CD4-positive, CD25-positive, alpha-beta regulatory T cell (primary cell): ENCODE measurements at regions not wholly inside any gene's neighbourhood (a gene's known extent, or its start where the extent isn't known, plus 50 kb on each side); places are given as distances from the start of the nearest gene placed in this dataset.

Experiments
- ATAC-seq, 2 donors: fragments of 150-1000 bp; cut with Tn5 transposase; one replicate each; pipeline ENCODE4 v1.10.0; 2021; ENCODE audit warnings: low read depth in 2 of 2, moderate number of reproducible peaks in 2 of 2, moderate library complexity in 1 of 2
- DNase-seq, 3 donors: peaks; one replicate each; pipeline versions ENCODE4 v3.0.0 to v3.0.0-alpha.2; 2012 to 2022; ENCODE audit warnings: mixed read lengths in 1 of 3
- H3K27ac ChIP-seq: one replicate; pipeline ENCODE4 v1.7.0; 2013; ENCODE audit warnings: mild to moderate bottlenecking, low read length; ENCODE audit not compliant: insufficient read depth, poor library complexity, severe bottlenecking
- H3K27me3 ChIP-seq: one replicate; pipeline ENCODE4 v1.7.0; 2013; ENCODE audit warnings: low read length; ENCODE audit not compliant: control insufficient read depth, insufficient read depth
- H3K36me3 ChIP-seq: one replicate; pipeline ENCODE4 v1.7.0; 2013; ENCODE audit warnings: mild to moderate bottlenecking, low read length, moderate library complexity; ENCODE audit not compliant: control insufficient read depth, insufficient read depth
- H3K4me1 ChIP-seq: 2 replicates; pipeline ENCODE4 v1.7.0; 2013; ENCODE audit warnings: mild to moderate bottlenecking, low read length; ENCODE audit not compliant: insufficient read depth, control insufficient read depth, poor library complexity, severe bottlenecking
- H3K4me3 ChIP-seq: one replicate; pipeline ENCODE4 v1.7.0; 2013; ENCODE audit warnings: low read depth, mild to moderate bottlenecking, low read length, moderate library complexity
- H3K9me3 ChIP-seq, 2 experiments: 1 replicate in 1 of 2; 2 replicates in 1 of 2; pipeline ENCODE4 v1.7.0; 2013; ENCODE audit warnings: low read length in 2 of 2, mild to moderate bottlenecking in 1 of 2, moderate library complexity in 1 of 2; ENCODE audit not compliant: control insufficient read depth in 2 of 2
- H3K27ac Mint-ChIP-seq, 3 donors: one replicate each; pipeline ENCODE4 v1.8.0; 2020 to 2022; ENCODE audit warnings: mild to moderate bottlenecking in 3 of 3, mixed read lengths in 3 of 3, moderate library complexity in 2 of 3
- H3K27me3 Mint-ChIP-seq: one replicate; pipeline ENCODE4 v1.8.0; 2022; ENCODE audit warnings: mild to moderate bottlenecking, mixed read lengths
- H3K36me3 Mint-ChIP-seq: one replicate; pipeline ENCODE4 v1.8.0; 2020; ENCODE audit warnings: mixed read lengths
- H3K4me1 Mint-ChIP-seq, 4 donors: one replicate each; pipeline ENCODE4 v1.8.0; 2020 to 2022; ENCODE audit warnings: mixed read lengths in 4 of 4, mild to moderate bottlenecking in 1 of 4
- H3K4me3 Mint-ChIP-seq, 4 donors: one replicate each; pipeline ENCODE4 v1.8.0; 2020 to 2022; ENCODE audit warnings: mild to moderate bottlenecking in 4 of 4, mixed read lengths in 4 of 4, moderate library complexity in 3 of 4
- H3K9me3 Mint-ChIP-seq, 7 donors: one replicate each; pipeline ENCODE4 v1.8.0; 2020 to 2022; ENCODE audit warnings: mixed read lengths in 7 of 7, mild to moderate bottlenecking in 3 of 7, moderate library complexity in 2 of 7

GRCh38 chr21:35616090-35616489 lies 444.2 kb downstream of the SETD4 start:
- Histone ChIP-seq H3K27me3 (peaks cover 26% of the 10 kb centered on the region), H3K9me3 (no peaks in the 10 kb centered on the region), H3K4me3 (no peak overlapping the region), H3K36me3 (no peaks in the 10 kb centered on the region), H3K4me1 (no peaks in the 10 kb centered on the region), H3K27ac (no peak overlapping the region)
- Mint-ChIP-seq H3K9me3 (peaks cover 0 to 3% (median 0%) of the 10 kb centered on the region in 7 donors), H3K36me3 (no peaks in the 10 kb centered on the region), H3K27ac (no peak overlapping the region), H3K27me3 (peaks cover 40% of the 10 kb centered on the region), H3K4me1 (no peaks in the 10 kb centered on the region), H3K4me3 (no peak overlapping the region)
- peak in 2 of 3 donors; percentile 14 to 29 for DNase-seq
- ATAC-seq = no peak

GRCh38 chr21:35615325-35615724 lies 445.0 kb downstream of the SETD4 start:
- no peaks in the 10 kb centered on the region for H3K4me1 Mint-ChIP-seq
- Histone ChIP-seq H3K27ac (no peak overlapping the region), H3K4me1 (no peaks in the 10 kb centered on the region), H3K36me3 (no peaks in the 10 kb centered on the region), H3K27me3 (peaks cover 22% of the 10 kb centered on the region), H3K9me3 (no peaks in the 10 kb centered on the region), H3K4me3 (no peak overlapping the region)
- peaks cover 40% of the 10 kb centered on the region for H3K27me3 Mint-ChIP-seq
- no peak overlapping the region for H3K27ac Mint-ChIP-seq
- ATAC-seq = no peak
- H3K9me3 Mint-ChIP-seq = peaks cover 0 to 3% (median 0%) of the 10 kb centered on the region in 7 donors
- no peak for DNase-seq
- no peak overlapping the region for H3K4me3 Mint-ChIP-seq
- H3K36me3 Mint-ChIP-seq = no peaks in the 10 kb centered on the region

GRCh38 chr21:35614396-35614921 lies 445.9 kb downstream of the SETD4 start:
- Histone ChIP-seq H3K4me3 (no peak overlapping the region), H3K4me1 (no peaks in the 10 kb centered on the region), H3K27me3 (peaks cover 20% of the 10 kb centered on the region), H3K36me3 (no peaks in the 10 kb centered on the region), H3K9me3 (no peaks in the 10 kb centered on the region), H3K27ac (no peak overlapping the region)
- H3K9me3 Mint-ChIP-seq = peaks cover 0 to 2% (median 0%) of the 10 kb centered on the region in 7 donors
- no peaks in the 10 kb centered on the region for H3K36me3 Mint-ChIP-seq
- no peak overlapping the region for H3K4me3 Mint-ChIP-seq
- H3K27me3 Mint-ChIP-seq = peaks cover 36% of the 10 kb centered on the region
- H3K4me1 Mint-ChIP-seq = no peaks in the 10 kb centered on the region
- ATAC-seq (no peak), DNase-seq (no peak)
- peak overlapping the region in 1 of 3 donors; percentile 17 for H3K27ac Mint-ChIP-seq

- ATAC-seq (no peak), DNase-seq (no peak)
- Mint-ChIP-seq H3K27ac (no peak overlapping the region), H3K36me3 (no peaks in the 10 kb centered on the region), H3K27me3 (peaks cover 19% of the 10 kb centered on the region), H3K4me3 (no peak overlapping the region), H3K9me3 (peaks cover 0 to 6% (median 0%) of the 10 kb centered on the region in 7 donors), H3K4me1 (no peaks in the 10 kb centered on the region)
- Histone ChIP-seq H3K27me3 (peaks cover 6% of the 10 kb centered on the region), H3K27ac (no peak overlapping the region), H3K4me3 (no peak overlapping the region), H3K4me1 (no peaks in the 10 kb centered on the region), H3K36me3 (no peaks in the 10 kb centered on the region), H3K9me3 (no peaks in the 10 kb centered on the region)
Observed at GRCh38 chr21:35611708-35612132, 448.6 kb downstream of the SETD4 start.

GRCh38 chr21:35609263-35609662 lies 451.1 kb downstream of the SETD4 start:
- peaks cover 3% of the 10 kb centered on the region for H3K27me3 ChIP-seq
- no peak overlapping the region for H3K27ac Mint-ChIP-seq
- peaks cover 12% of the 10 kb centered on the region for H3K27me3 Mint-ChIP-seq
- H3K9me3 Mint-ChIP-seq = peaks cover 0 to 6% (median 0%) of the 10 kb centered on the region in 7 donors
- no peaks in the 10 kb centered on the region for H3K9me3 ChIP-seq
- H3K4me3 Mint-ChIP-seq = no peak overlapping the region
- no peaks in the 10 kb centered on the region for H3K36me3 ChIP-seq
- no peak overlapping the region for H3K27ac ChIP-seq
- no peak overlapping the region for H3K4me3 ChIP-seq
- no peak for DNase-seq
- no peak for ATAC-seq
- H3K4me1 Mint-ChIP-seq = no peaks in the 10 kb centered on the region
- no peaks in the 10 kb centered on the region for H3K36me3 Mint-ChIP-seq
- no peaks in the 10 kb centered on the region for H3K4me1 ChIP-seq

GRCh38 chr21:35607406-35607805 lies 452.9 kb downstream of the SETD4 start:
- Mint-ChIP-seq H3K27me3 (no peaks in the 10 kb centered on the region), H3K4me1 (no peaks in the 10 kb centered on the region), H3K9me3 (peaks cover 0 to 6% (median 0%) of the 10 kb centered on the region in 7 donors), H3K36me3 (no peaks in the 10 kb centered on the region), H3K4me3 (no peak overlapping the region), H3K27ac (no peak overlapping the region)
- H3K27me3 ChIP-seq = peaks cover 3% of the 10 kb centered on the region
- no peak for ATAC-seq
- no peak overlapping the region for H3K27ac ChIP-seq
- no peaks in the 10 kb centered on the region for H3K36me3 ChIP-seq
- no peak overlapping the region for H3K4me3 ChIP-seq
- H3K9me3 ChIP-seq = no peaks in the 10 kb centered on the region
- DNase-seq = no peak
- no peaks in the 10 kb centered on the region for H3K4me1 ChIP-seq

- Histone ChIP-seq H3K4me3 (no peak overlapping the region), H3K27me3 (peaks cover 3% of the 10 kb centered on the region), H3K4me1 (no peaks in the 10 kb centered on the region), H3K9me3 (no peaks in the 10 kb centered on the region), H3K36me3 (no peaks in the 10 kb centered on the region), H3K27ac (no peak overlapping the region)
- H3K9me3 Mint-ChIP-seq = peaks cover 0 to 6% (median 0%) of the 10 kb centered on the region in 7 donors
- H3K27ac Mint-ChIP-seq = no peak overlapping the region
- no peak for ATAC-seq
- no peak overlapping the region for H3K4me3 Mint-ChIP-seq
- H3K4me1 Mint-ChIP-seq = no peaks in the 10 kb centered on the region
- no peaks in the 10 kb centered on the region for H3K36me3 Mint-ChIP-seq
- DNase-seq = no peak
- no peaks in the 10 kb centered on the region for H3K27me3 Mint-ChIP-seq
Observed at GRCh38 chr21:35606578-35606977, 453.7 kb downstream of the SETD4 start.

GRCh38 chr21:35606146-35606545 lies 454.2 kb downstream of the SETD4 start:
- ATAC-seq = no peak
- Histone ChIP-seq H3K36me3 (no peaks in the 10 kb centered on the region), H3K9me3 (no peaks in the 10 kb centered on the region), H3K4me1 (no peaks in the 10 kb centered on the region), H3K4me3 (no peak overlapping the region), H3K27me3 (peaks cover 6% of the 10 kb centered on the region), H3K27ac (no peak overlapping the region)
- peaks cover 3% of the 10 kb centered on the region for H3K27me3 Mint-ChIP-seq
- no peak overlapping the region for H3K4me3 Mint-ChIP-seq
- H3K27ac Mint-ChIP-seq = no peak overlapping the region
- H3K9me3 Mint-ChIP-seq = peaks cover 0 to 6% (median 0%) of the 10 kb centered on the region in 7 donors
- DNase-seq = no peak
- no peaks in the 10 kb centered on the region for H3K36me3 Mint-ChIP-seq
- no peaks in the 10 kb centered on the region for H3K4me1 Mint-ChIP-seq
